GM18511 (cell line): ENCODE measurements at regions not wholly inside any gene's neighbourhood (a gene's known extent, or its start where the extent isn't known, plus 50 kb on each side); places are given as distances from the start of the nearest gene placed in this dataset.
"Not testable (repeated sequence)": the region's sequence is repeated elsewhere in the genome, so short reads cannot be mapped to it uniquely, and the experiment has no call there.

ENCODE experiments used
- ATAC-seq: cut with Tn5 transposase; IDR thresholded peaks from one replicate; pipeline ENCODE4 v1.9.1; 2021; ENCODE audit warnings: mild to moderate bottlenecking, moderate library complexity; ENCODE audit not compliant: unreplicated experiment

DNA sequence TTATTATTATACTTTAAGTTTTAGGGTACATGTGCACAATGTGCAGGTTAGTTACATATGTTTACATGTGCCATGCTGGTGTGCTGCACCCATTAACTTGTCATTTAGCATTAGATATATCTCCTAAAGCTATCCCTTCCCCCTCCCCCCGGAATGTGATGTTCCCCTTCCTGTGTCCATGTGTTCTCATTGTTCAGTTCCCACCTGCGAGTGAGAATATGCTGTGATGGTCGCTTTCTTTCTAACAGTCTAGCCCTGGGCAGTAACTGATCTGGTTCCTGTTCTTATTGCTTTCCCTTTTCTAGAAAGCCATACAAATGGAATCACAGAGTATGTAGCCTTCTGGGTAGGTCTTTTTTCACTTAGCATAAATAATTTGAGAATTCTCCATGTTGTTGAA lies 311.1 kb upstream of the CNTNAP2 start:
- not testable (repeated sequence) for ATAC-seq

- ATAC-seq, result no peak
Observed at GRCh38 chr7:145797507-145797906, 319.1 kb upstream of the CNTNAP2 start.

GRCh38 chr7:145795132-145795531 lies 321.5 kb upstream of the CNTNAP2 start:
- no peak for ATAC-seq

GRCh38 chr7:145784809-145785780 lies 331.5 kb upstream of the CNTNAP2 start:
- ATAC-seq, result no peak

DNA sequence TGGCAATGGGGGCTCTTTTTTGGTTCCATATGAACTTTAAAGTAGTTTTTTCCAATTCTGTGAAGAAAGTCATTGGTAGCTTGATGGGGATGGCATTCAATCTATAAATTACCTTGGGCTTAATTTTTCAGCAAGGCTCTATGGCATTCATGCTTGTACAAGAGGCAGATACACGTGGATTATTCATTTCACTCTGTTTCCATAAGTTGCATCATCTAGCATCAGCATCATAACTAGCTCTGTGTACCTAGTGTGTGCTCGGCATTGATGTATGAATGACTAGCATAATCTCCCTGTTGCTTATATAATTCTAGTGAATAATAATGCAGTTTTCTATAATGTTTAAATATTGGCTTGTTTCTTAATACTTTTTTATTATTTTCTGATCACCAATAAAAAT lies 335.2 kb upstream of the CNTNAP2 start:
- ATAC-seq, result not testable (repeated sequence)

GRCh38 chr7:145779140-145779539 lies 337.5 kb upstream of the CNTNAP2 start:
- no peak for ATAC-seq

- ATAC-seq, result no peak
Observed at GRCh38 chr7:145774777-145775176, 341.8 kb upstream of the CNTNAP2 start.

DNA sequence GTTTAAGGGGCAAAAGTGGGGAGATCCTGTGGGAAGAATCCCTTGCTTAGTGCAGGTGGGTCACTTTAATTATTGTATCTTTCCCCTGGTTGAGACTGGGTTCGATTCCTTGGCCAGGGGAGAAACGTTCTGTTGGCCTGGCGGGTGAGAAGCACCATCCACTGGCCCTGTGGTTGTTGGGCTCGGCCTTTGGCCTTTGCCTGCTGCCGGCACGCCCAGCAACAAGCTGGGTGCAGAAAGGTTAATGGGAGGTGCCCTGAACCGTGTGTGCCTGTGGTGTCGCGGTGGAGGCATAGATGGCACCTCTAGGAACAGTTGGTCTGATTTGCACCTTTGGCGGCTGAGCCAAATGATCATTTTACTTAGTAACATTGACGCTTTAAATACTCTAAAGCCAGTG lies 363.6 kb upstream of the CNTNAP2 start:
- ATAC-seq, result no peak

- no peak for ATAC-seq
Observed at GRCh38 chr7:145737617-145738016, 379.0 kb upstream of the CNTNAP2 start.

GRCh38 chr7:145735061-145735460 lies 381.5 kb upstream of the CNTNAP2 start:
- no peak for ATAC-seq

- ATAC-seq, result no peak
Observed at GRCh38 chr7:145732521-145732920, 384.1 kb upstream of the CNTNAP2 start.

- ATAC-seq, result no peak
Observed at GRCh38 chr7:145729691-145730090, 386.9 kb upstream of the CNTNAP2 start.

DNA sequence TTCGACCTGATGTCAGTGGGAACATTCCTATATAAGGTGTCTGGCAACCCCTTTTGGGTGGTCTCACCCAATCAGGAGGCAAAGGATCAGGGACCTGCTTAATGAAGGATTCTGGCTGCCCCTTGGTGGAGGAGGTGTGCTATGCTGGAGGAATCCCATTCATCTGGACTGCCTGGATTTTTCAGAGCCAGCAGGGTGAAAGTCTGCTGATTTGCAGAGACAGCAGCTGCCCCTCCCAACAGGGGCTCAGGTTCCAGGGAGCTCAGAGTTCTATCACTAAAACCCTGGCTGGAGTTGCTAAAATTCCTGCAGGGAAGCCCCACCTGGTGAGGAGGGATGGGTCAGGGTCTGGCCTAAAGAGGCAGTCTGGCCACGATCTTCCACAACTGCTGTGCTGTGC lies 398.5 kb upstream of the CNTNAP2 start:
- ATAC-seq, result no peak

GRCh38 chr7:145700488-145700887 lies 416.1 kb upstream of the CNTNAP2 start:
- no peak for ATAC-seq

GRCh38 chr7:145698526-145699262 lies 417.9 kb upstream of the CNTNAP2 start:
- ATAC-seq, result no peak

DNA sequence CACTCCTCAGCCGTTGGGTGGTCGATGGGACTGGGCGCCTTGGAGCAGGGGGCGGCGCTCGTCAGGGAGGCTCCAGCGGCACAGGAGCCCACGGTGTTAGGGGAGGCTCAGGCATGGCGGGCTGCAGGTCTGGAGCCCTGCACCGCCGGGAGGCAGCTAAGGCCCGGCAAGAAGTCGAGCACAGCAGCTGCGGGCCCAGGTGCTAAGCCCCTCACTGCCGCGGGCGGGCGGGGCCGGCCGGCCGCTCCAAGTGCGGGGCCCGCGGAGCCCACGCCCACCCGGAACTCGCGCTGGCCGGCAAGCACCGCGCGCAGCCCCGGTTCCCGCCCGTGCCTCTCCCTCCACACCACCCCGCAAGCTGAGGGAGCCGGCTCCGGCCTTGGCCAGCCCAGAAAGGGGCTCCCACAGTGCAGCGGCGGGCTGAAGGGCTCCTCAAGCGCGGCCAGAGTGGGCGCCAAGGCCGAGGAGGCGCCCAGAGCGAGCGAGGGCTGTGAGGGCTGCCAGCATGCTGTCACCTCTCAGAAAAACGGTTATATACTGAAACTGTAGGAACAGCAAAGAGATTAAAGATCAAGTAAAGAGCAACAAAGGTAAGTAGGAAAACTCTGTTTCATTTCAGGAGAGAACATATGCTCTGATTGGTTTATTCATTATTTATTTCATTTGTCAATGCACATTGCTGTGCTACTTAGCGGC lies 419.0 kb upstream of the CNTNAP2 start:
- not testable (repeated sequence) for ATAC-seq

- no peak for ATAC-seq
Observed at GRCh38 chr7:145696071-145696470, 420.5 kb upstream of the CNTNAP2 start.

DNA sequence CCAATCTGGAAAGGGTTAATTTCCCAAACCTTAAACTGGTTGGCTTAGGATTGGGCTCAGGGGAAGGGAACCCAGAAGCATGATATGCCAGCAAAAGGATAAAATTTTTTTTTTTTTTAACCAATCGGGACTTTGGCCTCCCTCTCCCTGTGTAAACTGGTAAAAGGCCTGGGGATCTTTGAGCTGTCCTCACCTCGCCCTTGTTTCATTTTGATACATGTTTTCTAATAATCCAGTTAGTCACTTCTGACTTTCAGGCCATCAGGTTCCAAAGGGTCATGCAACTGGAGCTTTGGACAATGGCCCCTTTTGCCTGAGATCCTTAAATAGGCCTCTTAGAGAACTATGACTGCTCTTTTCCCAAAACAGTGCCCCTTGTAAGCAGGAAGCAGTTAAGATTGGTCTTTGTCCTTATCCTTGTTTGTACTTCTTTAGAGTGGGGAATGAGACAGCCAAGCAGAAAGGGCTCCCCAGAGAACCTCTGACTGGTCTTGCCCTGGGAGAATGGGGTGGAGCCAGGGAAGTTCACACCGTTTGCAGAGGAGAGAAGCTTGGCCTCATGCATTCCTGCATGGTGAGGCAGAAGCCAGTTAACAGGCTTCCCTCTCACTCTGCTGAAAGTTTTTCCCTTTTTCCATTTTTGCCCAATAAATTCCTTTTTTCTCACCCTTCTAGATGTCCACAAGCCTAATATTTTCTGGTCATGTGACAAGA lies 424.2 kb upstream of the CNTNAP2 start:
- no peak for ATAC-seq

GRCh38 chr7:145691377-145691914 lies 425.2 kb upstream of the CNTNAP2 start:
- ATAC-seq, result no peak

DNA sequence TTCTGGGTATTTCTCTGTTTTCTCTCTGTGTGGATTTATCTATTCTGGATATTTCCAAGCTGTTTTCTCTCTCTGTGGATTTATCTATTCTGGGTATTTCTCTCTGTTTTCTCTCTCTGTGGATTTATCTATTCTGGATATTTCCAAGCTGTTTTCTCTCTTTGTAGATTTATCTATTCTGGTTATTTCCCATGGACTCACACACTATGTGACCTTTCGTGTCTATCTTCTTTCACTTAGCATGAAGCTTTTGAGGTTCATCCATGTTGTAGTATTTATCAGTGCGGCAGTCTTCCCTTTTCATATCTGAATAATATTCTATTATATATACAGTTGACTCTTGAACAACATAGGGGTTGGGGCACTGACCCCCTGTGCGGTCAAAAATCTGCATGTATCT lies 435.0 kb upstream of the CNTNAP2 start:
- no peak for ATAC-seq
